K562 (cell line): ENCODE measurements at regions not wholly inside any gene's neighbourhood (a gene's known extent, or its start where the extent isn't known, plus 50 kb on each side); places are given as distances from the start of the nearest gene placed in this dataset.

Experiments used
- ATAC-seq: fragments of 200-7000 bp; cut with Tn5 transposase; 3 replicates; pipeline ENCODE4 v1.9.1; 2020; ENCODE audit warnings: moderate library complexity
- BruUV-seq: library from RNA; stranded (reverse); fragments of 400-500 nt; replicated peaks from 2 replicates; lab custom pipeline; 2021; lab: Mats Ljungman, UMichigan
- CTCF ChIA-PET: fragments of 300-600 bp; formaldehyde crosslinking; extraction: SDS; loops from one replicate; lab custom pipeline; 2021; ENCODE audit warnings: low intra/inter-chr PET ratio; lab: Yijun Ruan, JAX
- POLR2A ChIA-PET: fragments of 300-600, 350-650 bp; sonication (Branson Sonifier 250); formaldehyde crosslinking; extraction: SDS; loops from one replicate; lab custom pipeline; 2021; ENCODE audit warnings: antibody characterized with exemption, inconsistent platforms; lab: Yijun Ruan, JAX
- DNase-seq, 4 experiments: peaks; one replicate each; pipeline versions ENCODE4 v3.0.0 to v3.0.0-alpha.2; 2011 to 2018; ENCODE audit warnings: low spot score in 3 of 4, mixed read lengths in 3 of 4; ENCODE audit errors: extremely low read depth in 1 of 4
- FAIRE-seq: peaks from 2 replicates; lab custom pipeline; 2011; peaks lifted over from hg19 to GRCh38; lab: Jason Lieb, UNC
- H2AFZ ChIP-seq: 2 replicates; pipeline ENCODE4 v1.6.0; 2011; ENCODE audit warnings: low read depth, low read length, control low read depth, inconsistent platforms
- H3K27ac ChIP-seq: fragments of 200-600 bp; 3 replicates; pipeline ENCODE4 v1.8.0; 2011; ENCODE audit warnings: low read depth, mild to moderate bottlenecking, control low read depth, inconsistent platforms, low read length, moderate library complexity, mixed read lengths; ENCODE audit errors: extremely low read depth
- H3K27me3 ChIP-seq, 2 experiments: fragments of 300-600 bp in 1 of 2; 2 replicates in 1 of 2; 3 replicates in 1 of 2; pipeline versions ENCODE4 v1.6.0 to v1.8.0; 2011; ENCODE audit warnings: inconsistent platforms in 2 of 2, low read length in 2 of 2, mild to moderate bottlenecking in 1 of 2, mixed read lengths in 1 of 2, moderate library complexity in 1 of 2; ENCODE audit not compliant: control insufficient read depth in 2 of 2, insufficient read depth in 2 of 2
- H3K36me3 ChIP-seq: fragments of 300-600 bp; 3 replicates; pipeline ENCODE4 v1.8.0; 2011; ENCODE audit warnings: mild to moderate bottlenecking, low read length, inconsistent platforms; ENCODE audit not compliant: control insufficient read depth, insufficient read depth
- H3K4me1 ChIP-seq, 2 experiments: fragments of 200-600 bp in 1 of 2; replicated peaks in 1 of 2; 2 replicates in 1 of 2; 3 replicates in 1 of 2; pipeline versions ENCODE4 v1.5.1 to v1.8.0; 2011; ENCODE audit warnings: inconsistent platforms in 2 of 2, low read length in 2 of 2, mild to moderate bottlenecking in 1 of 2, mixed read lengths in 1 of 2, moderate library complexity in 1 of 2; ENCODE audit not compliant: control insufficient read depth in 2 of 2, insufficient read depth in 2 of 2
- H3K4me2 ChIP-seq: 2 replicates; pipeline ENCODE4 v1.6.1; 2011; ENCODE audit warnings: low read length, control low read depth, inconsistent platforms, mixed read lengths; ENCODE audit not compliant: insufficient read depth
- H3K4me3 ChIP-seq: fragments of 200-600 bp; sonication (generic), shearing (Covaris generic); 2 replicates; pipeline ENCODE4 v1.5.1; 2016; ENCODE audit warnings: control low read depth, inconsistent platforms
- H3K79me2 ChIP-seq: fragments of 200-600 bp; 3 replicates; pipeline ENCODE4 v1.8.0; 2011; ENCODE audit warnings: low read length, inconsistent platforms; ENCODE audit not compliant: control insufficient read depth, insufficient read depth
- H3K9ac ChIP-seq, 2 experiments: 2 replicates each; pipeline versions ENCODE4 v1.6.0 to v1.6.1; 2011; ENCODE audit warnings: low read depth in 2 of 2, low read length in 2 of 2, control low read depth in 1 of 2, inconsistent platforms in 1 of 2, mild to moderate bottlenecking in 1 of 2, mixed read lengths in 1 of 2; ENCODE audit not compliant: insufficient read depth in 1 of 2
- H3K9me1 ChIP-seq: one replicate; pipeline ENCODE4 v1.6.0; 2011; ENCODE audit warnings: inconsistent platforms, mild to moderate bottlenecking, low read length, moderate library complexity; ENCODE audit not compliant: control insufficient read depth, insufficient read depth
- H3K9me3 ChIP-seq: replicated peaks from 2 replicates; pipeline ENCODE4 v1.5.1; 2011; ENCODE audit warnings: low read depth, low read length, inconsistent platforms; ENCODE audit not compliant: control insufficient read depth, insufficient read depth
- H4K20me1 ChIP-seq: replicated peaks from 2 replicates; pipeline ENCODE4 v1.6.1; 2011; ENCODE audit warnings: low read length, inconsistent platforms, mixed read lengths; ENCODE audit not compliant: control insufficient read depth, insufficient read depth
- HNRNPLL ChIP-seq: fragments of 200-400 bp; formaldehyde crosslinking; IDR thresholded peaks from 2 replicates; pipeline ENCODE4 v1.6.1; 2017; ENCODE audit warnings: low read length, low read depth, mild to moderate bottlenecking; ENCODE audit not compliant: poor library complexity, severe bottlenecking
- RBM34 ChIP-seq: fragments of 200-400 bp; formaldehyde crosslinking; IDR thresholded peaks from 2 replicates; pipeline ENCODE4 v1.6.1; 2018; ENCODE audit warnings: low read length, borderline replicate concordance; ENCODE audit not compliant: insufficient read depth
- RBM39 ChIP-seq: fragments of 200-400 bp; formaldehyde crosslinking; optimal IDR thresholded peaks from 2 replicates; pipeline ENCODE3; 2018; ENCODE audit warnings: low read depth, low read length
- SREBF1 ChIP-seq: fragments of 150-350 bp; IDR thresholded peaks from 2 replicates; pipeline ENCODE4 v1.6.1; 2014; ENCODE audit warnings: antibody characterized with exemption, low read depth, low read length, borderline replicate concordance
- WGBS: fragments of 100-300 bp; shearing (Covaris generic); methylation state at CpG from one replicate; pipeline ENCODE4 v1.1.6; 2016; ENCODE audit warnings: low coverage, mixed read lengths; ENCODE audit not compliant: insufficient coverage; ENCODE audit errors: missing lambda C conversion rate; 5-methylcytosine and 5-hydroxymethylcytosine counted together
- in situ Hi-C: fragments of 300-500 bp; cut with MboI; formaldehyde crosslinking; loops from 4 replicates; pipeline ENCODE4 v1.15.0; 2018; ENCODE audit warnings: inconsistent platforms, mixed read lengths
- intact Hi-C: fragments of 100-400 bp; cut with micrococcal nuclease; formaldehyde crosslinking; loops from 2 replicates; pipeline ENCODE4 v1.14.2; 2022
- TF ChIP-seq, protein P1 (sequence below), 2 experiments: IDR thresholded peaks; 2 replicates each; pipeline ENCODE4 v1.6.1; 2012; ENCODE audit warnings: improper control_type of control experiment in 2 of 2, low read depth in 2 of 2, low read length in 2 of 2, borderline replicate concordance in 1 of 2
- TF ChIP-seq, protein P2 (sequence below): fragments of 200-800 bp; sonication (Bioruptor generic); IDR thresholded peaks from 2 replicates; pipeline ENCODE4 v1.6.1; 2017; ENCODE audit warnings: missing genetic modification characterization, missing compliant biosample characterization
- TF ChIP-seq, protein P3 (sequence below): fragments of 250-450 bp; sonication (Bioruptor Pico); IDR thresholded peaks from 2 replicates; pipeline ENCODE4 v1.9.0; 2021; ENCODE audit warnings: mild to moderate bottlenecking, inconsistent platforms
- TF ChIP-seq, protein P4 (sequence below): fragments of 150-350 bp; conservative IDR thresholded peaks from 2 replicates; pipeline ENCODE4 v1.6.1; 2014; ENCODE audit warnings: low read length

DNA sequence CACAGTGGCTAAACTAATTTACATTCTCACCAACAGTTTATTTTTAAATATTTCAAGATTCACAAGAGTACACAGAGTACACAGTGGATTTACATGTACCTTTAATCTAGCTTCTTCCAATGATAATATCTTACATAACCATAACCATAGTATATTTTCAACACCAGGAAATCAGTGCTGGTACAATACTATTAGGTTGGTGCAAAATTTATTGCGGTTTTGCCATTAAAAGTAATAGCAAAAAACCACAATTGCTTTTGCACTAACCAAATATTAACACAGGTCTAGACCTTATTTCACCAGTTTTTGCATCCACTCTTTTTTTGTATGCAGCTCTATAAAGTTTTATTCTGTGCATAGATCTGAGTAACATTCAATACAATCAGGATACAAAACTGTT lies 163.0 kb downstream of the SCG2 start (continued):
- TF ChIP-seq, protein P1, sequence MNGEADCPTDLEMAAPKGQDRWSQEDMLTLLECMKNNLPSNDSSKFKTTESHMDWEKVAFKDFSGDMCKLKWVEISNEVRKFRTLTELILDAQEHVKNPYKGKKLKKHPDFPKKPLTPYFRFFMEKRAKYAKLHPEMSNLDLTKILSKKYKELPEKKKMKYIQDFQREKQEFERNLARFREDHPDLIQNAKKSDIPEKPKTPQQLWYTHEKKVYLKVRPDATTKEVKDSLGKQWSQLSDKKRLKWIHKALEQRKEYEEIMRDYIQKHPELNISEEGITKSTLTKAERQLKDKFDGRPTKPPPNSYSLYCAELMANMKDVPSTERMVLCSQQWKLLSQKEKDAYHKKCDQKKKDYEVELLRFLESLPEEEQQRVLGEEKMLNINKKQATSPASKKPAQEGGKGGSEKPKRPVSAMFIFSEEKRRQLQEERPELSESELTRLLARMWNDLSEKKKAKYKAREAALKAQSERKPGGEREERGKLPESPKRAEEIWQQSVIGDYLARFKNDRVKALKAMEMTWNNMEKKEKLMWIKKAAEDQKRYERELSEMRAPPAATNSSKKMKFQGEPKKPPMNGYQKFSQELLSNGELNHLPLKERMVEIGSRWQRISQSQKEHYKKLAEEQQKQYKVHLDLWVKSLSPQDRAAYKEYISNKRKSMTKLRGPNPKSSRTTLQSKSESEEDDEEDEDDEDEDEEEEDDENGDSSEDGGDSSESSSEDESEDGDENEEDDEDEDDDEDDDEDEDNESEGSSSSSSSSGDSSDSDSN (IDR thresholded peaks at IDR 0.05; ENCODE audit: borderline replicate concordance in 1 of 2, low read depth in 2 of 2, low read length in 2 of 2), result no peak
- TF ChIP-seq SREBF1 (no peak), RBM34 (no peak)
- TF ChIP-seq, protein P2, sequence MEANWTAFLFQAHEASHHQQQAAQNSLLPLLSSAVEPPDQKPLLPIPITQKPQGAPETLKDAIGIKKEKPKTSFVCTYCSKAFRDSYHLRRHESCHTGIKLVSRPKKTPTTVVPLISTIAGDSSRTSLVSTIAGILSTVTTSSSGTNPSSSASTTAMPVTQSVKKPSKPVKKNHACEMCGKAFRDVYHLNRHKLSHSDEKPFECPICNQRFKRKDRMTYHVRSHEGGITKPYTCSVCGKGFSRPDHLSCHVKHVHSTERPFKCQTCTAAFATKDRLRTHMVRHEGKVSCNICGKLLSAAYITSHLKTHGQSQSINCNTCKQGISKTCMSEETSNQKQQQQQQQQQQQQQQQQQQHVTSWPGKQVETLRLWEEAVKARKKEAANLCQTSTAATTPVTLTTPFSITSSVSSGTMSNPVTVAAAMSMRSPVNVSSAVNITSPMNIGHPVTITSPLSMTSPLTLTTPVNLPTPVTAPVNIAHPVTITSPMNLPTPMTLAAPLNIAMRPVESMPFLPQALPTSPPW (CRISPR knock-in tag), result no peak

DNA sequence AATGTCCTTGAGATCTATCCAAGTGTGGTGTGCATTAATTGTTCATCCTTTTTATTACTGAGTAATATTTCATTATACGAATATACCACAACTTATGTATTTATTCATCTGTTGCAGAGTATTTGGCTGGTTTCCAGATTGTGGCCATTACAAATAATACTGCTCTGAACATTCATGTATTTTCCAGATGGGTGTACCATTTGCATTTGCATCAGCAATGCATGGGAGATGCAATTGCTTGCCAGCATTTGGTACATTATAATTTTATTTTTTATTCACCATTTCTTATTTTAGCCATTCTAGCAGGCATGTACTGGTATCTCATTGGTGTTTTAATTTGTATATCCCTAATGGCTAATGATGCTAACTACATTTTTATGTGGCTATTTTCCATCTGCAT lies 162.4 kb downstream of the SCG2 start:
- ATAC-seq, result no peak
- no TSS peak for BruUV-seq
- Histone ChIP-seq H3K4me1 (no peaks in the 10 kb centered on the region), H3K79me2 (no peaks in the 10 kb centered on the region), H3K9me3 (no peaks in the 10 kb centered on the region), H3K4me3 (no peak overlapping the region), H3K27ac (no peak overlapping the region), H3K27me3 (no peaks in the 10 kb centered on the region), H3K9ac (no peak overlapping the region), H4K20me1 (no peaks in the 10 kb centered on the region), H3K4me2 (no peak overlapping the region), H3K36me3 (no peaks in the 10 kb centered on the region), H3K9me1 (no peaks in the 10 kb centered on the region), H2AFZ (no peak overlapping the region)
- intact Hi-C loops, result no loop called here
- DNase-seq, result no peak
- no peak for FAIRE-seq
- 0% methylated on average over 1 of the region's 1 CpG for WGBS
- ChIA-PET CTCF (no interaction called here), POLR2A (no interaction called here)
- TF ChIP-seq HNRNPLL (no peak), RBM39 (no peak)
- TF ChIP-seq, protein P3, sequence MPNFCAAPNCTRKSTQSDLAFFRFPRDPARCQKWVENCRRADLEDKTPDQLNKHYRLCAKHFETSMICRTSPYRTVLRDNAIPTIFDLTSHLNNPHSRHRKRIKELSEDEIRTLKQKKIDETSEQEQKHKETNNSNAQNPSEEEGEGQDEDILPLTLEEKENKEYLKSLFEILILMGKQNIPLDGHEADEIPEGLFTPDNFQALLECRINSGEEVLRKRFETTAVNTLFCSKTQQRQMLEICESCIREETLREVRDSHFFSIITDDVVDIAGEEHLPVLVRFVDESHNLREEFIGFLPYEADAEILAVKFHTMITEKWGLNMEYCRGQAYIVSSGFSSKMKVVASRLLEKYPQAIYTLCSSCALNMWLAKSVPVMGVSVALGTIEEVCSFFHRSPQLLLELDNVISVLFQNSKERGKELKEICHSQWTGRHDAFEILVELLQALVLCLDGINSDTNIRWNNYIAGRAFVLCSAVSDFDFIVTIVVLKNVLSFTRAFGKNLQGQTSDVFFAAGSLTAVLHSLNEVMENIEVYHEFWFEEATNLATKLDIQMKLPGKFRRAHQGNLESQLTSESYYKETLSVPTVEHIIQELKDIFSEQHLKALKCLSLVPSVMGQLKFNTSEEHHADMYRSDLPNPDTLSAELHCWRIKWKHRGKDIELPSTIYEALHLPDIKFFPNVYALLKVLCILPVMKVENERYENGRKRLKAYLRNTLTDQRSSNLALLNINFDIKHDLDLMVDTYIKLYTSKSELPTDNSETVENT (CRISPR knock-in tag), result no peak
- TF ChIP-seq, protein P4, sequence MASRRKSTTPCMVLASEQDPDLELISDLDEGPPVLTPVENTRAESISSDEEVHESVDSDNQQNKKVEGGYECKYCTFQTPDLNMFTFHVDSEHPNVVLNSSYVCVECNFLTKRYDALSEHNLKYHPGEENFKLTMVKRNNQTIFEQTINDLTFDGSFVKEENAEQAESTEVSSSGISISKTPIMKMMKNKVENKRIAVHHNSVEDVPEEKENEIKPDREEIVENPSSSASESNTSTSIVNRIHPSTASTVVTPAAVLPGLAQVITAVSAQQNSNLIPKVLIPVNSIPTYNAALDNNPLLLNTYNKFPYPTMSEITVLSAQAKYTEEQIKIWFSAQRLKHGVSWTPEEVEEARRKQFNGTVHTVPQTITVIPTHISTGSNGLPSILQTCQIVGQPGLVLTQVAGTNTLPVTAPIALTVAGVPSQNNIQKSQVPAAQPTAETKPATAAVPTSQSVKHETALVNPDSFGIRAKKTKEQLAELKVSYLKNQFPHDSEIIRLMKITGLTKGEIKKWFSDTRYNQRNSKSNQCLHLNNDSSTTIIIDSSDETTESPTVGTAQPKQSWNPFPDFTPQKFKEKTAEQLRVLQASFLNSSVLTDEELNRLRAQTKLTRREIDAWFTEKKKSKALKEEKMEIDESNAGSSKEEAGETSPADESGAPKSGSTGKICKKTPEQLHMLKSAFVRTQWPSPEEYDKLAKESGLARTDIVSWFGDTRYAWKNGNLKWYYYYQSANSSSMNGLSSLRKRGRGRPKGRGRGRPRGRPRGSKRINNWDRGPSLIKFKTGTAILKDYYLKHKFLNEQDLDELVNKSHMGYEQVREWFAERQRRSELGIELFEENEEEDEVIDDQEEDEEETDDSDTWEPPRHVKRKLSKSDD, result no peak
- in situ Hi-C loops, result no loop called here
